Esophagus muscularis mucosa (tissue), 4 donors: ENCODE measurements at regions not wholly inside any gene's neighbourhood (a gene's known extent, or its start where the extent isn't known, plus 50 kb on each side); places are given as distances from the start of the nearest gene placed in this dataset.

Experiments
- DNase-seq: peaks from one replicate; pipeline ENCODE4 v3.0.0-alpha.2; 2017; ENCODE audit errors: extremely low spot score
- H3K27ac ChIP-seq, 4 donors: fragments of 200-600 bp; sonication (generic); replicated peaks in 1 of 4; 1 replicate in 3 of 4; 2 replicates in 1 of 4; pipeline ENCODE4 v1.5.1; 2016 to 2019; ENCODE audit warnings: mild to moderate bottlenecking in 1 of 4
- H3K27me3 ChIP-seq, 4 donors: fragments of 200-600 bp; sonication (generic); one replicate each; pipeline versions ENCODE4 v1.5.1 to v1.6.0; 2016 to 2019
- H3K36me3 ChIP-seq, 4 donors: fragments of 200-600 bp; sonication (generic); one replicate each; pipeline ENCODE4 v1.5.1; 2016 to 2019
- H3K4me1 ChIP-seq, 4 donors: fragments of 200-600 bp; sonication (generic); one replicate each; pipeline ENCODE4 v1.5.1; 2016 to 2019
- H3K4me3 ChIP-seq, 4 donors: fragments of 200-600 bp; sonication (generic); 1 replicate in 2 of 4; 2 replicates in 2 of 4; pipeline ENCODE4 v1.5.1; 2016 to 2019; ENCODE audit warnings: mild to moderate bottlenecking in 4 of 4, moderate library complexity in 1 of 4
- H3K9me3 ChIP-seq, 4 donors: fragments of 200-600 bp; sonication (generic); 1 replicate in 3 of 4; 2 replicates in 1 of 4; pipeline ENCODE4 v1.5.1; 2016 to 2019
- EP300 ChIP-seq: sonication (generic); formaldehyde crosslinking; IDR thresholded peaks from one replicate; pipeline ENCODE4 v1.6.1; 2017; ENCODE audit warnings: antibody characterized with exemption
- POLR2A ChIP-seq: fragments of 450-650 bp; IDR thresholded peaks from one replicate; pipeline ENCODE4 v1.6.1; 2017; ENCODE audit warnings: antibody characterized with exemption, moderate library complexity, mild to moderate bottlenecking, low read depth
- POLR2AphosphoS5 ChIP-seq, 2 donors: sonication (generic); formaldehyde crosslinking; IDR thresholded peaks; one replicate each; pipeline ENCODE4 v1.6.1; 2017; ENCODE audit warnings: antibody characterized with exemption in 2 of 2
- WGBS: methylation state at CpG from one replicate; pipeline ENCODE4 v1.1.5; 2018; 5-methylcytosine and 5-hydroxymethylcytosine counted together
- intact Hi-C: fragments of 100-400 bp; cut with DNase I; formaldehyde crosslinking; loops from one replicate; pipeline ENCODE4 v1.15.1; 2023
- TF ChIP-seq, protein P1 (sequence below), 3 experiments: fragments of 200-600 bp in 2 of 3; fragments of 450-650 bp in 1 of 3; sonication (generic) in 2 of 3; IDR thresholded peaks; one replicate each; pipeline ENCODE4 v1.5.1; 2017 to 2019; ENCODE audit warnings: antibody characterized with exemption in 3 of 3, mild to moderate bottlenecking in 2 of 3, moderate library complexity in 1 of 3

DNA sequence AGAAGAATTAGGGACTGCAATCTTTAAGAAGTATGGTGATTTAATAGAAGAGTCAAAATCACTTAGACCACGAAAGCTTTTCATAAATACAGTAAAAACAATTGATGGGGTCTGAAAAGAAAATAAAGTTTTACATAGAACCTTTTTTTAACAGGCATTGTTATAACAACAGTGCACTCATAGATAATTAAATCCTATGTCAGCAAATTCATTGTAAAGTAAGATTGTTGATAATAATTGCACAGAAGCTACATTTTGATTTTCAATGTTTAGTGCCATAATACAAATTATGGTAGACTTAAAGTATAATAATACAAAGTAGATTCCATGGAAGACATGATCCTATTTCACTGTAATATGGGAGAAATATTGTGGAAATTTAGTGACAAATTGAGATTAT lies 130.7 kb upstream of the FSIP2 start:
- Histone ChIP-seq H3K27me3 (no peaks in the 10 kb centered on the region), H3K4me3 (no peak overlapping the region), H3K4me1 (no peaks in the 10 kb centered on the region), H3K27ac (no peak overlapping the region), H3K36me3 (no peaks in the 10 kb centered on the region), H3K9me3 (no peaks in the 10 kb centered on the region)
- no peak for DNase-seq
- TF ChIP-seq POLR2AphosphoS5 (IDR thresholded peaks at IDR 0.05) (no peak), EP300 (no peak), POLR2A (no peak)
- TF ChIP-seq, protein P1, sequence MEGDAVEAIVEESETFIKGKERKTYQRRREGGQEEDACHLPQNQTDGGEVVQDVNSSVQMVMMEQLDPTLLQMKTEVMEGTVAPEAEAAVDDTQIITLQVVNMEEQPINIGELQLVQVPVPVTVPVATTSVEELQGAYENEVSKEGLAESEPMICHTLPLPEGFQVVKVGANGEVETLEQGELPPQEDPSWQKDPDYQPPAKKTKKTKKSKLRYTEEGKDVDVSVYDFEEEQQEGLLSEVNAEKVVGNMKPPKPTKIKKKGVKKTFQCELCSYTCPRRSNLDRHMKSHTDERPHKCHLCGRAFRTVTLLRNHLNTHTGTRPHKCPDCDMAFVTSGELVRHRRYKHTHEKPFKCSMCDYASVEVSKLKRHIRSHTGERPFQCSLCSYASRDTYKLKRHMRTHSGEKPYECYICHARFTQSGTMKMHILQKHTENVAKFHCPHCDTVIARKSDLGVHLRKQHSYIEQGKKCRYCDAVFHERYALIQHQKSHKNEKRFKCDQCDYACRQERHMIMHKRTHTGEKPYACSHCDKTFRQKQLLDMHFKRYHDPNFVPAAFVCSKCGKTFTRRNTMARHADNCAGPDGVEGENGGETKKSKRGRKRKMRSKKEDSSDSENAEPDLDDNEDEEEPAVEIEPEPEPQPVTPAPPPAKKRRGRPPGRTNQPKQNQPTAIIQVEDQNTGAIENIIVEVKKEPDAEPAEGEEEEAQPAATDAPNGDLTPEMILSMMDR (IDR thresholded peaks at IDR 0.05), result no peak
- 79% methylated on average over 1 of the region's 1 CpG for WGBS
- intact Hi-C loops, result no loop called here

DNA sequence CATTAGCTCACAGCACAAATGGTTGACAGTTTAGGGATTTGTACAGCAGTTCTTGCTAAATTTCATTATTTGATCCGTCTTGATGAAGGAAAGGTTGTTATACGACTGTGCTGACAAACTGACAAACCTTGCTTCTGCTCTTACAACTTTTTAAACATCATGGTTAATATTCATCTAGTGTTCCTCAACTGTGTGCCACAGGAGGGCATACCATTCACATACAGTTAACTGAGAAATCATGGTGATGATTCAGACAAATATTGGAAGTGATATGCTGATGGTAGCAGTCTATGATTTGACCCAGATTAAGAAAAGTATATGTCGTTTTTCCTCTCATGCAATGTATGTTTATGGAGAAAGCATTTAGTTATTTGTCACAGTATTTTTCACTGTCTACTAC lies 129.8 kb upstream of the FSIP2 start:
- no peaks in the 10 kb centered on the region for H3K9me3 ChIP-seq
- no peaks in the 10 kb centered on the region for H3K27me3 ChIP-seq
- DNase-seq, result no peak
- no peak overlapping the region for H3K4me3 ChIP-seq
- H3K27ac ChIP-seq, result no peak overlapping the region
- H3K4me1 ChIP-seq, result no peaks in the 10 kb centered on the region
- intact Hi-C loops, result no loop called here
- no peak for TF ChIP-seq EP300
- TF ChIP-seq POLR2AphosphoS5 (IDR thresholded peaks at IDR 0.05), result no peak
- TF ChIP-seq, protein P1 (IDR thresholded peaks at IDR 0.05), result no peak
- 51% methylated on average over 3 of the region's 3 CpGs for WGBS
- H3K36me3 ChIP-seq, result no peaks in the 10 kb centered on the region

DNA sequence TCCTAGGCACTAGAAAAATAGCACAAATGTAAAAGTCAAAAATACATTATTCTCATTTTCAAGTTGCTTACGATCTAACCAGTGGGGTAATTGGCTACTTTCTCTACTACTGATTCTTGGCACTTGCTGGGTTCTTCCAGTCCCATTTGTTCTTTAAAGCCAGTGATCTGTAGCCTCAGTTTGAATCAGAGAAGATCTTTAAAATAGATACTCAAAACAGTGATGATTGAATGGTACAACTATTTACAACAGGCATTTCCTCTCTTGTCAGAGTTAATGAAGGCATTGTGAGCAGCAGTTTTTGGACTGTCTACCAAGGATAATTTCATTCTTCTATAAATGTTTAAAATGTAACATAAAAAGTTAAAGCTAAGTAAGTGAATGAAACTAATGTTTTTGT lies 128.3 kb upstream of the FSIP2 start:
- H3K27me3 ChIP-seq, result no peaks in the 10 kb centered on the region
- DNase-seq, result no peak
- H3K4me1 ChIP-seq, result no peaks in the 10 kb centered on the region
- intact Hi-C loops, result no loop called here
- TF ChIP-seq POLR2AphosphoS5 (IDR thresholded peaks at IDR 0.05), result no peak
- no peak for TF ChIP-seq EP300
- TF ChIP-seq POLR2A, result no peak
- TF ChIP-seq, protein P1 (IDR thresholded peaks at IDR 0.05), result no peak
- no peak overlapping the region for H3K27ac ChIP-seq
- no peaks in the 10 kb centered on the region for H3K36me3 ChIP-seq
- WGBS, result 42% methylated on average over 1 of the region's 1 CpG
- H3K4me3 ChIP-seq, result no peak overlapping the region
- H3K9me3 ChIP-seq, result peaks cover 0 to 7% (median 0%) of the 10 kb centered on the region in 4 donors

DNA sequence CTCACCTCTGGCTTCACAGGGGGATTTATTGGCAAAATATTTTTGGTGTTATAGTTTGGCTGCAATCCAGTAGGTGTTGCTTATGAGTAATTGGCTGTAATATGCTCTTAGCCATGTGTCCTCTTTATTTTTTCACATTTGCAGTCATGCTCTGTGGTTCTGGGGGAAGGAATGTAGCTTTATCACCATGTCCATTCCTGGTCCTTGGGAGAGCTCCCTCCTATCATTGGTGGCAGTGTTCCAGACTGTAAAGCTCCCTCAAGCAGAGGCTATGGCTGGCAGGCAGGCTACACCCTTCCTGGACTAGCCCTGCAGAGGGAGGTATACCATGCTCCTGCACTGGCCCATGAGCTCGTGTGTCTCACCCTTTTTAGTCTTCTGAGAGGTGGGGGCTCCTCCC lies 120.0 kb upstream of the FSIP2 start:
- Histone ChIP-seq H3K27ac (no peak overlapping the region), H3K36me3 (no peaks in the 10 kb centered on the region), H3K4me3 (no peak overlapping the region), H3K4me1 (no peaks in the 10 kb centered on the region), H3K9me3 (peaks cover 0 to 7% (median 0%) of the 10 kb centered on the region in 4 donors), H3K27me3 (no peaks in the 10 kb centered on the region)
- no CpG with 5 or more reads among the region's 1 CpG for WGBS
- TF ChIP-seq, protein P1 (IDR thresholded peaks at IDR 0.05), result no peak
- TF ChIP-seq POLR2A, result no peak
- no peak for DNase-seq
- intact Hi-C loops, result no loop called here

DNA sequence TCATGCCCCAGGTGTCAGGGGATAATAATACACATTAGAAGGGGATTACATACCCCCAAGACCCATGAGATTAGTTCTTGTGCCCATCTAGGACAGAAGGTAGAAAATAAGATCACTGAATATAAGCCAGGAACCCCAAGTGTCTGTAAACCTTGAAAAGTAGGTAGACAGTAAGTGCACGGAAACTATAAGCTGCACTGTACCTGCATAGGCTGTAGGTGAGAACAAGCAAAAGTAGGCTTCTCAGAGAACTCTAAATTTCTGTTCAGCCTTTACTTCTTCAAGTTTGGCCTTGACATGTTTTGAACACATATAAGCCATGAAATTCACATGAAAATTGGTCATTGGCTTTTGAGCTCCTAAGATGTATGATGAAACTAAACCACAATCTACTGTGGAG lies 113.0 kb upstream of the FSIP2 start:
- intact Hi-C loops, result no loop called here
- WGBS, result 74% methylated on average over 1 of the region's 1 CpG
- Histone ChIP-seq H3K4me1 (no peaks in the 10 kb centered on the region), H3K9me3 (no peaks in the 10 kb centered on the region), H3K36me3 (no peaks in the 10 kb centered on the region), H3K27ac (no peak overlapping the region), H3K27me3 (no peaks in the 10 kb centered on the region), H3K4me3 (no peak overlapping the region)
- TF ChIP-seq POLR2AphosphoS5 (IDR thresholded peaks at IDR 0.05) (no peak), EP300 (no peak), POLR2A (no peak)
- TF ChIP-seq, protein P1 (IDR thresholded peaks at IDR 0.05), result no peak
- no peak for DNase-seq
